Cardiac fibroblast (primary cell): ENCODE measurements at regions not wholly inside any gene's neighbourhood (a gene's known extent, or its start where the extent isn't known, plus 50 kb on each side); places are given as distances from the start of the nearest gene placed in this dataset.
"Not testable (repeated sequence)": the region's sequence is repeated elsewhere in the genome, so short reads cannot be mapped to it uniquely, and the experiment has no call there.

ENCODE experiments used
- DNase-seq, 2 donors: peaks; one replicate each; pipeline versions ENCODE4 v3.0.0 to v3.0.0-alpha.2; 2010; ENCODE audit warnings: low read depth in 2 of 2
- H3K4me3 ChIP-seq, 2 donors: replicated peaks in 1 of 2; 1 replicate in 1 of 2; 2 replicates in 1 of 2; pipeline ENCODE4 v1.5.1; 2011; ENCODE audit warnings: low read depth in 2 of 2, low read length in 2 of 2, mild to moderate bottlenecking in 2 of 2, moderate library complexity in 1 of 2
- TF ChIP-seq, protein P1 (sequence below): IDR thresholded peaks from one replicate; pipeline ENCODE4 v1.5.1; 2011; ENCODE audit warnings: low read depth, mild to moderate bottlenecking, low read length, inconsistent platforms

DNA sequence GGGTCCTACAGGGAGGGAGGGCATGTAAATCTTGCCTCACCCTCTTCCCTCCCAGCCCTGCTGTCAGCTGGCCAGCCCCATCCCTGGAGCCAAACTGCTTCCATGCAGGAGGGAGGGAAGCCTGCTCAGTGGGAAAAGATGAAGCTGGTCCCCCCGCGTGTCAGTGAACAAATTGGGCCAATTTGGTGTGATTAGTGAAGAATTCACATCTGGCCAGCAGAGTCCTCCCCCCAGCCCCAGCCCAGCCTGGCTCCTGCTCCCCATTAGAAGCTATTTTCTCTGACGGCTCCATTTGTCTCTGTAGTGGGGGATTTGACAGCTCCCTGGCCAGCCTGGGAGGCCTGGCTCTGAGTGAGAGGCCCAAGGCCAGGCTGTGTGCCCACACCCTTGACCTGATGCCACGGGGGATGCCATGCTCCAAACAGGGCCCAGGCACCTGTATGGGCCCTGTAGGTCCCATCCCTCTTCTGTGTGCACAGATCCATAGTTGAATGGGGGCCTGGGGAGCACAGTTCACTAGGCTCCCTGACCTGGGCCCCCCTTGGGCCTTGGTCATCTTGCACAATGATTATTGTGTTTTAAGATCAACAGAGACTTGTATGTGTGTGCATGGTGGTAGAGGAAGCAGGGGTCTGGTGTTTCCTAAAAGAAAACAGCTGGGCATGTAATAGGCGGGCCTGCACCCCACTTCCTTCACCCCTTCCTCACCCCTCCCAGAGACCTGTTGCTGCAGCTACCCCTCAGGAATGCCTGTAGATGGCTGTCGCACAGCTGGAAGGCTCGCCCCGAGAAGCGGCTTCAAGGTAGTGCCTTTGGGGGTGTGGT, 50.7 kb upstream of the TAC4 start:
- DNase-seq = no peak
- TF ChIP-seq, protein P1, sequence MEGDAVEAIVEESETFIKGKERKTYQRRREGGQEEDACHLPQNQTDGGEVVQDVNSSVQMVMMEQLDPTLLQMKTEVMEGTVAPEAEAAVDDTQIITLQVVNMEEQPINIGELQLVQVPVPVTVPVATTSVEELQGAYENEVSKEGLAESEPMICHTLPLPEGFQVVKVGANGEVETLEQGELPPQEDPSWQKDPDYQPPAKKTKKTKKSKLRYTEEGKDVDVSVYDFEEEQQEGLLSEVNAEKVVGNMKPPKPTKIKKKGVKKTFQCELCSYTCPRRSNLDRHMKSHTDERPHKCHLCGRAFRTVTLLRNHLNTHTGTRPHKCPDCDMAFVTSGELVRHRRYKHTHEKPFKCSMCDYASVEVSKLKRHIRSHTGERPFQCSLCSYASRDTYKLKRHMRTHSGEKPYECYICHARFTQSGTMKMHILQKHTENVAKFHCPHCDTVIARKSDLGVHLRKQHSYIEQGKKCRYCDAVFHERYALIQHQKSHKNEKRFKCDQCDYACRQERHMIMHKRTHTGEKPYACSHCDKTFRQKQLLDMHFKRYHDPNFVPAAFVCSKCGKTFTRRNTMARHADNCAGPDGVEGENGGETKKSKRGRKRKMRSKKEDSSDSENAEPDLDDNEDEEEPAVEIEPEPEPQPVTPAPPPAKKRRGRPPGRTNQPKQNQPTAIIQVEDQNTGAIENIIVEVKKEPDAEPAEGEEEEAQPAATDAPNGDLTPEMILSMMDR = no peak
- H3K4me3 ChIP-seq = no peak overlapping the region

GRCh38 chr17:49899191-49899485, 51.3 kb upstream of the TAC4 start:
- TF ChIP-seq, protein P1 = no peak
- DNase-seq = peak in 1 of 2 donors; percentile 5
- no peak overlapping the region for H3K4me3 ChIP-seq

DNA sequence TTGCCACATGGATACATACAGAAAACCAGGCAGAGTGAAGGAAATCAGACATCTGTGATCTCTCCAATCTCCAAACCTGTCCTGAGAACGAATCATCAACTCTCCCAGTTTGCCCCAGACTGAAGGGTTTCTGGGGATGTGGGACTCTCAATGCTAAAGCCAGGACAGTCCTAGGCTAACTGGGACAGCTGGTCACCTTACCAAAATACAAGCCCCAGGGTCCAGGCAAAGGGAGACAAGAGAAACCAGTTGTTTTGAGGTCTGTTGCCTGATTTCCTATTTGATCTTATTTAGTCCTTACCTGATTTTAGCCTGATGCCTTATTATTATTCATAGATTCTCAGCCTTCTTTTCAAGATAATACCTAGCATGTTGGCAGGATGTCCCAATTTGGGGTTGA, 51.7 kb upstream of the TAC4 start:
- TF ChIP-seq, protein P1 = no peak
- DNase-seq = no peak
- no peak overlapping the region for H3K4me3 ChIP-seq

DNA sequence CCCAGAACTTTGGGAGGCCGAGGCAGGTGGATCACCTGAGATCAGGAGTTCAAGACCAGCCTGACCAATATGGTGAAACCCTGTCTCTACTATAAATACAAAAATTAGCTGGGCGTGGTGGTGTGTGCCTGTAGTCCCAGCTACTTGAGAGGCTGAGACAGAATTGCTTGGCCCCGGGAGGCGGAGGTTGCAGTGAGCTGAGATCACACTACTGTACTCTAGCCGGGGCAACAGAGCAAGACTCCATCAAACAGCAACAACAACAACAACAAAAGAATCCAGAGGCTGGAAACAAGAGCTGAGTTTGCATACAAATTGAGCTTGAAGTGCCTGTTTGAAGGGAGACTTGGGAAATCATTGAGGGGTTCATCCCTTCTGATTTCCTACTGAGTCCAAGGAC, 52.9 kb upstream of the TAC4 start:
- not testable (repeated sequence) for H3K4me3 ChIP-seq

GRCh38 chr17:49901460-49902331, 53.8 kb upstream of the TAC4 start:
- DNase-seq = no peak
- TF ChIP-seq, protein P1 = no peak
- H3K4me3 ChIP-seq = no peak overlapping the region

More for the DNA sequence above, 52.9 kb upstream of the TAC4 start:
- DNase-seq = not testable (repeated sequence)

DNA sequence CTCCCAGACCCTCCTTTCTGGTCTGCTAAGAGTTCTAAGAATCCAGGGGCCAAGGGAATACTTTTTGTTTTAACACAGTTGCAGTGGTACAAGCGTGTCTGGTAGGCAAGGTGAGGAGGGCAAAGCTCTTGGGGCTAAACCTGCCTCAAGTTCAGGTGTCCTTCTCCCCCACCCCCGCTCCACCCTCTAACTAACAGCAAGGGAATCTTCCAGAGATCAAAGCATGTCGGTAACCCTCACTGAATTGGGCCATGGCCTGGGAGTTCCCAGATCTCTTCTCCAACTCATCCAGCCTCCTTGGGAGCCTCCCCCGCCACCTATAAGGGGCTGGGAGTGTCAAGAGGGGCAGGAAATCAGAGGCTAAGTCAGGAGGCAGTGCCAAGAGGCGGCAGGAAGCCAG, 55.7 kb upstream of the TAC4 start:
- no peak for DNase-seq
- no peak overlapping the region for H3K4me3 ChIP-seq
- TF ChIP-seq, protein P1 = no peak

- no peak for DNase-seq
- TF ChIP-seq, protein P1 = no peak
- no peak overlapping the region for H3K4me3 ChIP-seq
Observed at GRCh38 chr17:49904893-49905292, 57.0 kb upstream of the TAC4 start.
